Stimulated activated CD4-positive, alpha-beta T cell treated with anti-CD3 and anti-CD28 coated beads, Interleukin-1b, Interleukin-23, amount 100 ng/mL, for 1 hour (primary cell): ENCODE measurements at regions not wholly inside any gene's neighbourhood (a gene's known extent, or its start where the extent isn't known, plus 50 kb on each side); places are given as distances from the start of the nearest gene placed in this dataset.

Experiments
- DNase-seq, 2 donors: peaks; one replicate each; pipeline ENCODE4 v3.0.0-alpha.2; 2020; ENCODE audit warnings: low read depth in 2 of 2

GRCh38 chr11:19368726-19369375 is 128.1 kb upstream of the E2F8 start:
- no peak for DNase-seq

GRCh38 chr11:19366992-19367709 is 126.4 kb upstream of the E2F8 start:
- DNase-seq = no peak

GRCh38 chr11:19365743-19366410 is 125.1 kb upstream of the E2F8 start:
- no peak for DNase-seq

GRCh38 chr11:19359221-19360000 is 118.7 kb upstream of the E2F8 start:
- DNase-seq = no peak

GRCh38 chr11:19357943-19358342 is 117.2 kb upstream of the E2F8 start:
- DNase-seq = no peak

- DNase-seq = no peak
Observed at GRCh38 chr11:19355601-19356000, 114.9 kb upstream of the E2F8 start.

GRCh38 chr11:19353287-19353850 is 112.6 kb upstream of the E2F8 start:
- no peak for DNase-seq

GRCh38 chr11:19352771-19353160 is 112.0 kb upstream of the E2F8 start:
- no peak for DNase-seq

- no peak for DNase-seq
Observed at GRCh38 chr11:19352072-19352770, 111.5 kb upstream of the E2F8 start.

- DNase-seq = no peak
Observed at GRCh38 chr11:19351426-19351825, 110.7 kb upstream of the E2F8 start.

- DNase-seq = no peak
Observed at GRCh38 chr11:19350160-19350559, 109.4 kb upstream of the E2F8 start.

GRCh38 chr11:19349340-19350025 is 108.7 kb upstream of the E2F8 start:
- DNase-seq = no peak

- DNase-seq = no peak
Observed at GRCh38 chr11:19347911-19348310, 107.2 kb upstream of the E2F8 start.

GRCh38 chr11:19345848-19346681 is 105.3 kb upstream of the E2F8 start:
- no peak for DNase-seq

- no peak for DNase-seq
Observed at GRCh38 chr11:19345519-19345847, 104.7 kb upstream of the E2F8 start.

- no peak for DNase-seq
Observed at GRCh38 chr11:19344661-19345518, 104.1 kb upstream of the E2F8 start.

- no peak for DNase-seq
Observed at GRCh38 chr11:19342036-19342435, 101.3 kb upstream of the E2F8 start.

GRCh38 chr11:19338375-19338774 is 97.6 kb upstream of the E2F8 start:
- no peak for DNase-seq

- no peak for DNase-seq
Observed at GRCh38 chr11:19337779-19338178, 97.0 kb upstream of the E2F8 start.
